Right ventricle myocardium superior (tissue), 1 donor: ENCODE measurements at regions not wholly inside any gene's neighbourhood (a gene's known extent, or its start where the extent isn't known, plus 50 kb on each side); places are given as distances from the start of the nearest gene placed in this dataset.
A peak's percentile ranks its signal among the peaks of the same experiment; 100 is the strongest.

Experiments
- ATAC-seq: fragments of 200-7000 bp; cut with Tn5 transposase; one replicate; pipeline ENCODE4 v1.9.1; 2020; ENCODE audit warnings: mild to moderate bottlenecking; ENCODE audit not compliant: poor library complexity
- DNase-seq: peaks from one replicate; pipeline ENCODE4 v3.0.0-alpha.2; 2020
- intact Hi-C: fragments of 100-400 bp; cut with DNase I; formaldehyde crosslinking; loops from one replicate; pipeline ENCODE4 v1.11.2; 2022
- donor health status: DM: no; HTN: yes; CAD: no; lungs with severe emphysema.

DNA sequence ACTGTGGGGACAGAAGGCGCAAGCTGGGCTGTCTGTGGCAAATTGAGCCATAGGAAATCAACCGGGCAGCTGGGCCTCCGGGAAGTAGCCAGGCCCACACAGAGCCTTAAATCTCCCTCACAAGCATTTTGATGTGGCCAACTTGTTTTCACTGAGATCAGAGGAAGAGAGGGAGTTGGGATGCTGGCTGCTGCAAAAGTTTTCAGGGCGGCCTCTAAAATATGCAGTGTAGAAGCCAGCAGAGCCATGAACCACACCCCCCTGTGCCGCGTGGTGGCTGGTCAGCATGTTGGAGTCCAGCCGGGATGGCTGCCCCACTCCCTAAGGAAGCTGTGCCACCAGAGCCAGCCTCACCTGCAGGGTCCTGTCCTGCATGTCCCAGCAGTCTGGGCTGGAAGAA is 167.4 kb downstream of the CDC5L start:
- intact Hi-C loops = no loop called here
- DNase-seq (no peak), ATAC-seq (no peak)

DNA sequence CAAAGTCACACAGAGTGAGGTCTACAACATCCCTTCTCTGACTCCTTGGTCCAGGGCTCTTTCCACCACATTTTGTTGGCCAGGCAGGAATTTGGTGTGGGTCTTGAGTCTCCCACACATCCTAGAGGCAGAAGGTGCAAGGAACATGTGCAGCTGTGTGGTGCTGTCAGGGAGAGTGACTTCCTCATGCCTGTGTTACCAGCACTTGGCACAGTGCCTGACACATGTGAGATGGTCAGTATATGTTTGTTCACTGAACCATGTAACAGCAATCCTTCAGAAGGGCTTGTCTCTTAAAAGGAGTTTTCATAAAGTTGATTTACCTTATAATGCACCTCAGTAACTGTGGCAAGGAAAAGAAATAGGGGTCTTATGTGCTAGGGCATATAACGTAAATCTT is 168.5 kb downstream of the CDC5L start:
- no peak for ATAC-seq
- DNase-seq = no peak
- intact Hi-C loops = no loop called here

DNA sequence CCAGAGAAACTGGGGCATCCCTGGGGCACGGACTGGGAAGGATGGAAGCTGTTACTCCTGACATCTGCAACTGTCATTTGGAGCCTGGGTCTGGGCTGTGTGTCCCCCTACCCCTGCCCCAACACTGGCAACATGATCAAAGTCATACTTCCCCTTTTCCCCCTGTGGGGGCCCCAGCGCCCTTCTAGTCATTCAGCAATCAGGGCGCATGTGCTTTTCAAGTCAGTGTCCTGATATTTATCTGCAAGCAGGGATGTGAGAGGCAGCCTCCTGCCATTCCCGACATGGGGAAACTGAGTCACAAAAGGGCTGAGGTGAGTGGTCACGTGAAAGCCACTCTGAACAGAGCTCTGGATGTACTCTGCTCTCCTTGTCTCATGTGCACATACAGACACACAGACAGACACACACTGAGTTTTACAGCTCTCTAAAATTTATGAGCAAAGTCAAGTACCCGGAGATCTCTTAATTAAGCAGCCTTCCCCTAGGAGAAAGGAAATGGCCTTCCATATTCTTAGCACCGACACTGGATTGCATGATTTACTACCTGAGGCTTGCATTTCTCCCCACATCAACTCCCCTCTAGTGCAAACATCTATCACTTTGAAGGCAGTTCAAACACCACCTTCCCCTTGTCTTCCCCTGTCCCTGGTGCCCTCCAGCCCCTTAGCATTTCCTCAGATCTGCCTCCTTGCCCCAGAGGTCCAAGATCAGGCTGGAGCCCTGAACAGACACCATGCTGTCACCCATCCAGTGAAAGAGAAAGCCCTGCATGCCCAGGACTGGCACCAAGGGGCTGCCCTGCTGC is 170.7 kb downstream of the CDC5L start:
- DNase-seq (no peak), ATAC-seq (no peak)
- intact Hi-C loops = no loop called here

DNA sequence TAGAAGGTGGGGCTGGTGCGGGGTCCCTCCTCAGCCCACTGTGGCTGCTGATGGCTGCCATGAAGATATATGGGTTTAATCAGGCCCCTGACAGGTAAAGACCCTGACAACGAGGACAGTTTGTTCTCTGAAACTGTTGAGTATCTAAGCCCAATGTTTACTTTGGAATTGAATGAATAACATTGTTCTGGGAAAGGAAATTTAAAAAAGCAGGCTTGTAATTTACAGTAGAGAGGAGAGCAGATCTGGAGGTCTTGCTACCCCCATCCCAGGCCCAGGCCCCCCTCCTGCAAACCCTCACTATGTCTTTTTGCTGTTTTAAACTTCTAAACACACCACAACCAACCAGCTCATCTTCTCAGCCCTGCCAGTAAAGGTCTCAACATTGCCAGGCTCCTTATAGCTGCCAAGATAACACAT is 171.3 kb downstream of the CDC5L start:
- no peak for DNase-seq
- intact Hi-C loops = no loop called here
- no peak for ATAC-seq

DNA sequence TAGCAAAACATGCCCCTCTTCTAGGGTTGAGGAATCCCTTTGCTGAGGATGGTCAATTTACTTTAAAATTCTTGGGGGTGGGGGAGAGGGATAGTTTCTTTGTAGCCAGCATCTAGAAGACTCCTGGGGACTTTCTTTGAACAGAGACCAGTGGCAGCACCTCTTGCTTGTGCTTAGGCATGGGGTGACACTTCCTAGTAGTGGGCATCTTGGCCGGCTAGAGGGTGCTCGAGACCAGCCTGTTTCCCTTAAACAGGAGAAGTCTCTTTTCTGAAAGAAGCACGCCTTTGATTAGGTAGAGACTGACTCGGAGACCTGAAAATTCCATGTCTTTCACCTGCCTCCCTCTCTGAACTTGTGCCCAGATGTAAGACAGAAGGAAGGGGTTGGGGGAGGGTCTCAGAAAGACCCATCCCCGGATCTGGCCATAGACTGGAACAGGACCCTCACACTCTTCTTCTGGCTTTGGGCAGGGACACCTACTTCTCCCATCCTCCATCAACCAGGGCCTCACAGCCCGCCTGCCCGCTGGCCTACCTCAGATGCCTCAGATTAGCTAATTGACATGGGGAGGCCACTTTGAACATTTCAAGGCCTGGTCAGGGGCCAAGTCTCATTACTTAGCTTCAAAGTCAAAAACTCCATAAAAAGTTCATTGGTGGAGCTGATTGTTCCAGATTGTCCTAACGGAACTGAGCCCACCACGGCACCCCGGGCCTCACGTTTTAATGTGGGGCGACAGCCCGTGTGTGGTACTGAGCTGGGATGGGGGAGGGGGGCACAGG is 172.2 kb downstream of the CDC5L start:
- intact Hi-C loops = no loop called here
- no peak for DNase-seq

DNA sequence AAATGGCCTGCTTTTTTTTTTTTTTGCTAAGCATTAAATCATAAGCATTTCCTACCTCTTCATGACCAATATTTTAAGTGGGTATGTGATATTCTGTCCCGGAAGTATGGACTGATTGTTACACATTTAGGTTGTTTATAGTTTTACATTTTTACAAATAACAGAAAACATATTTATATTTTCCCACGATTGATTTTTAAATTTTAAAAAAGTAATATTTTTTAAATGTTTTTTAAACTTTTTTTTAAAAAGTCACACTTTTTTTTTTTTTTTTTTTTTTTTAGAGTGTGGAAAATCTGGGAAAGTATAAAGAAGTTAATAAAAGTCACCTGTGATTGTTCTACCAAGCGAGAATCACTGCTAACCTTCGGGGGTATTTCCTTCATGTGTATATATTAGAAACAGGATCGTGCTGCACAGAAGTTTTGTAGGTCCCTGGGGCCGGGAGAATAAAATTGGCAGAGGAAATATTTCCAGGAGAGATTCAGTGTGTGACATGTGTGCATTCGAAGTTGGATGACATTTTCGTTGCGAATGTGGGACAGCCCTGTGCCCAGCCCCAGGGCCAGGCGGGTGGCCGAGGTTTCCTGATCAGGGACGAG is 173.1 kb downstream of the CDC5L start:
- DNase-seq = no peak
- no peak for ATAC-seq
- intact Hi-C loops = no loop called here

More for the DNA sequence above, 172.2 kb downstream of the CDC5L start:
- ATAC-seq = no peak

DNA sequence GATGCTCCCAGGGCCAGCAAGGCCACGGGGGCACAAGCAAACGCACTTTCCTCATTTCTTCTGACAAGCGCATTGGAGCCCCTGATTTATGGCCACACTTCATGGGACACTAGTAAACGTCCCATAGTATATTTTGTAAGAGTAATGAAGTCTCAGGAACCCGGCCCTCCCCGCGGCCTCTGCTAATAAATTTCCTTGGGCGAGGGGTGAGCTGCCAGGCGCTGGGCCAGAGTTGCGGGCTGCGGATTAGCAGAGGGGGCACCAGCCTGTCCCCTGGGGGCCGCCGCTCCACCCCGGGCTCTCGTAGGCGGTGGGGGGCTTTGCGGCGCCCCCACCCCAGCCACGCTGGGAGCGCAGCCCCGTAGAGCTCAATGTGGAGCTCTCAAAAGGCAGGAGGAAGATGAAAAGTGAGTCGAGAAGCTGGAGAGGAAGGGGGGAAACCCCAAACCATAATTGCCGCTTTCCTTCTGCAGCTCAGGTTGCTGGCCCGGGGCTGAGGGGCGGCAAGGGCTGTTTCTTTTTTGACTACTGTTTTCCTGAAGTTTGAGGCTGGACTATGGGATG is 173.6 kb downstream of the CDC5L start:
- intact Hi-C loops = no loop called here
- DNase-seq = no peak
- no peak for ATAC-seq

DNA sequence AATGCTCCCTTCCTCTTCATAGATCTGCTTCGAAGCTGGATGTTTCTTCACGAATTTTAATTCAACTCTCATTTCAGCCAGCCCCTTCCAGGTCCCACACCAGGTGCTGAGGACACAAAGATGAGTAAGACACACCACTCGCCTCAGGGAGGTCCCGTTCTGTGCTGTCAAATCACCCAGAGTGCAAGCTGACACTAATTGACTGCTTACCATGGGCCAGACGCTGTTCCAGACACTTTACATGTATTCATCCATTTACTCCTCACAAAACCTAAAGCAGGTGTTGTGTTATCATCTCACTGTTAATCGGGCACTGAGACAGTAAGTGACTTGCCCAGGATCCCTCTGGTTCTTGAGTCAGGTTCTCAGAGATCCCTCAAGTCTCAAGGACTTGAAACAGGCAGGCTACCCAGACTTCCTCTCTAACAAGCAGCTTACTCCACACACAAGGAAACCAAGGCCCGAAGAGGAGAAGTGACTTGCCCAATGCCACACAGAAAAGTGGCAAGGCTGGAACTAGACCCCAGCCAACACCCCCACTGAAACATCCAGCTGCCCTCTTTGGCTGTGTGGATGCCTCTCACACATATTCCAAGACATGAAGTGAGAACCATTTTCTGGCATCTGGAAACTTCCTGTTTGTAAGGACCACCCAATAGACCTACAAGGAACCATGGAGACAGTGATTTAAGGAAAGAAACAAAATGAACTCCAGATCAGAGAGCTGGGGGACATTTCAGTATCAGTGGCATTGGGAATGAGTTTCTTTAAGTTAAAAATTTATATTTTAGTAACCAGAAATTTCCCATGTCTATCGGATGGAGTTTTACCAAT is 174.5 kb downstream of the CDC5L start:
- ATAC-seq (no peak), DNase-seq (no peak)
- intact Hi-C loops = no loop called here

DNA sequence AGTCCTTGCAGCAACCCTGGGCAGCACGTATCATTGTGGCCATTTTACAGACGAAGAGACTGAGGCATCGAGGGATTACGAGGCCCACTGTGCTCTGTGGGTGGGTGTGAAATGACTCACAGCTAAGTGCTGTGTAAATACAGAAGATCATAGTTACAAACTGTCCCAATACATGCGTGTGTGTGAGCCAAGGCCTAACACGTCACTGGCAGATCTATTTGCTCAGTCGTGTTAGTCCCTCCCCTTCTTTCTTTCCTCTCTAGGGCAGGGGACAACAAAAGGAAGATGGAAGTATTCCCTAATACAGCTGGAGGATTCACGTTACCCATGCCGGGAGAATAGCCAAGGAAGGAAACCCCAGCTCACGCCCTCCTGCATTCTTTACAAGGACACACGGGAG is 175.9 kb downstream of the CDC5L start:
- intact Hi-C loops = no loop called here
- ATAC-seq (no peak), DNase-seq (no peak)

DNA sequence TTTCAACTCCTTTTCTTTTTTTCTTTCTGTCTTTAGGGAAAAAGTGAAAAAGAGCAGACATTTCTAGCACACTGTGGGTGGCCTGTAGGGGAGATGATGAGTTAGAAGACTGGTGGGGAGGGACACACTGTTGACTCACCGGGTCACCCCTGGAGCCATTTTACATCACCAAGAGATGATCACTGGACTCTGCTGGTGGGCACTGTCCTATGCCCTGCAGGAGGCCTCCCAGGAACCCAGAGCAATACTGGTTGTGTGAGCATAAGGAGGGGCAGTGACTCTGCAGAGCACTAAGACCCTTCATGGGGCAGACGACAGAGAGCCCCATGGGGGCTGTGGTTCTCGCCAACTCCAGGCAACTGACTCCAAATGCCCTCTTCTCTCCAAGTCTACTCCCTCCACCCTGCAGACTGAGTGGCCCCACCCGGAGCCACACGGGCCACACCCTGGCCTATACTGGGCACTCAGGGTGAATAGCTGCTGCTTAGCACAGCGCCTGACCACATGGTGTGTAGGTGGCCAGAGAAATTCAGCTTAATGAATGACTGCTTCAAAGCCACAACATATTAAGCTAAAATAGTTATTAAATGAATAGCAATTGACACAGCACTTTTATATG is 177.5 kb downstream of the CDC5L start:
- DNase-seq (no peak), ATAC-seq (no peak)
- intact Hi-C loops = no loop called here

DNA sequence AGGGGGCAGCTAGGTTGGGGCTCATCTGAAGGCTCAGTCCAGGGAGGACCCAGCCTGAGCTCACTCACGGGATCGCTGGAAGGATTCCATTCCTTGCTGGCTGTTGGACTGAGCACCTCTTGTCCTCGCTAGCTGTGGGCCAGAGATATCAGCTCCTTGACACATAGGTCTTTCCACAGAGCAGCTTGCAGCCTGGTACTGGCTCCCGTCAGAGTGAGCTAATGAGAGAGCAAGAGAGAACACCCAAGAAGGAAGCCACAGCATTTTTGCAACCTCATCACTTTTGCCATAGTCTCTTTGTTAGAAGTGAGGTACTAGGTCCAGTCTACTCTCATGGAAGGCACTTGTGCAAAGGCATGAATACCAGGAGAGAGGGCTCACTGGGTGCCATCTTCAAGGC is 179.9 kb downstream of the CDC5L start:
- ATAC-seq (peak; percentile 14), DNase-seq (peak; percentile 39)
- intact Hi-C loops = no loop called here

DNA sequence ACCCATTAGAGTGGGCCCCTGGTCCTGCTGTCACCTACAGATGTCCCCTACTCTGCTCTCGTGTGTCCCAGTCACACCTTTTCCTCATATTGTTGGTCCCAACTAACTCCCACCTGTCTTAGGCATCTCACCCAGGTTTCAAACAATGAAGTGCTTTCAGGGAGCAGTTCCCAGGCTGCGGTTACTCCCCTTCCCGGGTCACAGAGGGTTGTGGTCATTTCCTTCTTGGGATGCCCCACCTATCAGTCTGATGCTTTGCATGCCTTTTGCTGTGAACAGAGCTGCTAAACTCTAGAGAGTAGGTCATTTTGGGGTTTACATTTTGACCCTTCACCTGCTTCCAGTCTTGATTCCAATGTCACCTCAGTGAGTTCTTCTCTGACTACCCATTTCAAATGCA is 181.6 kb downstream of the CDC5L start:
- ATAC-seq = no peak
- intact Hi-C loops = no loop called here
- DNase-seq = no peak

DNA sequence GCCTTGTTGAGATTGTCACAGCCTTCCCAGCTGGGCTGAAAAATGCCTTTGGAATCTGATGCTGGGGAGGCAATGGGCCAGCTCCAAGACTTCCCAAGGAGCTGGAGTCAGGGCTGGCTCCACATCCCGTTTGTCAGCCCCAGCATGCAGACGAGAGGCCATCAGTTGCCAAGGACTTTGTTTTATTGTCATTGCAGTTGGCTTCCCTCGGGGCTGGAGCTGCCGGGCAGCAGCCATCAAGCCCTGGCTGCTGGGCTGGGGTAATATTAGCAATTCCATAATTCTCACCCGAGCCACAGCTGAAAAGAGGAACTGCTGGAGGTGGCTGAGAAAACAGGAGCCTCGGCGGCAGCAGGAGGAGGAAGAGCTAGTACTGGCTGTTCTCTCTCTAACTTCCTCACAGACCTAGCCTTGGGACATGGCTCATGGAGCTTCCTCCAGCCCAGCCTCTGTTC is 182.5 kb downstream of the CDC5L start:
- ATAC-seq = peak; percentile 83
- peak; percentile 72 for DNase-seq
- intact Hi-C loops = no loop called here

DNA sequence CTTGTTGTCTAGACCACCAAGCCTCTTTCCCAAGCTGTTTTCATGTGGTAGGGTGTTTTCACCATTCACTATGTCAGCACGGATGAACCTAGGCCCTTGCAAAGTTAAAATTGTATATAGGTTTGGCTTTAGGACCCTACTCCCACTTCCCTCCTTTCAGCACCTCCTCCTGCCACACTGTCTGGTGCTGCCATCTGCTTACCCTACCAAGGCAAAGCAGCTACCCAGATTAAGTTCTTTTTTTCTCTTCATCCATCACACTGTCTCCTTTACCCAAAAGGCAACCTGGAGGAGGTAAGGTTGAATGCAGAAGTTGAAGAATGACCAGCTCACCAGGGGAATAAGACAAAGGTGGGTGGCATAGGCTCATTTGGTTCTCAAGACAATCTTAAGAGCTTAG is 184.0 kb downstream of the CDC5L start:
- ATAC-seq (no peak), DNase-seq (no peak)
- intact Hi-C loops = no loop called here

DNA sequence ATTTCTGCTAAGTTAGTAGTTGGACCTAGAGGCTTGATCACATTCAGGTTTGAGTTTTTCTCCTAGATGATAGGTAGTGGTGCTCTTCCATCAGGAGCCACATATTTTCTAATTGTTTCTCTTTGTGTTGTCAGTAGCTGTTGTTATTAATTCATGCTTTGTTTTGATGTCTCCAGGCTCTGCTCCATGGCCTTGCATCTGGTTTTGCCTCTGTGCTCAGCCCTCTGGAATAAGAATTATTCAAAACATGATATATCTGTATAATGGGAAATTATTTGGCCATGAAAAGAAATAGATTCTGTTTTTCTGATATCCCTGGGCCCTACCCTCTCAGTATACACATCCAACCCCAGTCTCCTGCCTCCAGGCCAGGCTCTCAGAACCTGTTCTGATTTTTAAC is 184.8 kb downstream of the CDC5L start:
- DNase-seq (no peak), ATAC-seq (no peak)
- intact Hi-C loops = no loop called here

DNA sequence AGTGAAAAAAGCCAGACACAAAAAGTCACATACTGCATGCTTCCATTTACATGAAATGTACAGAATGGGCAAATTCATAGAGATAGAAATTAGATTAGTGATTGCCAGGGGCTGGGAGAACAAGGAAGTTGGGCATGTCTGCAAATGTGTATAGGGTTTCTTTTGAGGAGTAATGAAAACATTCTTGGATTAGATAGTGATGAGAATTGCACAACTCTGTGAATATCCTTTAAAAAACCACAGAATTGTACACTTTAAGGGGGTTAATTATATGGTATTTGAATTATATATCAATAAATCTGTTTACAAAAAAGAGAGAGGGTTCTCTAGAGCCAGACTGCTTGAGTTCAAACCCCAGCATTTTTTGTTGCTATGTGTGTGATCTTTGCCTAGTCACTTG is 188.1 kb downstream of the CDC5L start:
- intact Hi-C loops = no loop called here
- no peak for DNase-seq
- ATAC-seq = no peak

DNA sequence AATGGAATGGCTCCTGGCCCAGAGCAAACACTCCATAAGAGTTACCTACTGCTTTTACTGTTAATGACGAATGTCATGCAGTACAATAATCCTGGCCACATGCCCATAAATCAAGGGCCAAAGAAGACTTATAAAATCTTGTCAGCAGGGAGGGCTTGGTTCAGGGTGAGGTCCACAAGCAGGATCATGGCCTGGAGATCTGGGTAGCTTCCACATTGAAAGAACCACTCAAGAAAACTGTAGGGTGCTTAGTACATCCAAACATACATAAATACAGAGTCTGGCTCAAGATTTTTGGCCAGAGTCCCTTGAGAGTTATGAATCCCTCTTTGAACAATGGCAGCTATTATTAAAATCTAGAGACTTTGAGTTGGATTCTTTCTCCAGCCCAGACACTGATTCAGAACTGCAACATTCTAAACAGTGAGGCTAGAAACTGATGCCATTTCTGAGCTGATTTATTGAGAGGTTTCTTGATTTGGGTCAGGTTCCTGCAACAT is 188.7 kb downstream of the CDC5L start:
- intact Hi-C loops = no loop called here
- ATAC-seq (no peak), DNase-seq (no peak)

DNA sequence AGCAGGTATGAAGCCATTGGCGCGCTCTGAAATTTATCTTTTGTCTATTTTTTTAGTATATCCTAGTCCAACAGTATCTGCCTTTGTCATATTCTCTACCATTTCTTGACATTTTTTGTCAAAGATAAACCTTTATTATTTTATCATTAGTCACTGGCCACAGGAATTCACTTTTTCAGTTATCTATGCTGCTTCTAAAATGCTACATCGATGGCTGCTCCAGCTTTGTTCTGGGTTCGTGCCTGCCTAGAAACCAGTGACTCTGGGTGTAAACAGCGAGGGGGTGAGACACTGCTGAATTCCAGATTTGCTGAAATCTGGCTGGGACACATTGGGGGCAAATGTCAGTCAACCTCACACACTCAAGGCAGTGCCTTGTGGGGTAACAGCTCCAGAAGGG is 193.4 kb downstream of the CDC5L start:
- DNase-seq (no peak), ATAC-seq (no peak)
- intact Hi-C loops = no loop called here
